Duodenal mucosa (tissue), 2 donors: ENCODE measurements at regions not wholly inside any gene's neighbourhood (a gene's known extent, or its start where the extent isn't known, plus 50 kb on each side); places are given as distances from the start of the nearest gene placed in this dataset.

ENCODE experiments used
- H3K27ac ChIP-seq: one replicate; pipeline ENCODE4 v1.7.0; 2013; ENCODE audit warnings: low read depth, low read length
- H3K27me3 ChIP-seq, 2 donors: one replicate each; pipeline ENCODE4 v1.7.0; 2013; ENCODE audit warnings: low read length in 2 of 2, control low read depth in 1 of 2; ENCODE audit not compliant: insufficient read depth in 2 of 2, control insufficient read depth in 1 of 2
- H3K36me3 ChIP-seq, 2 donors: one replicate each; pipeline ENCODE4 v1.7.0; 2013; ENCODE audit warnings: low read length in 2 of 2, control low read depth in 1 of 2; ENCODE audit not compliant: insufficient read depth in 2 of 2, control insufficient read depth in 1 of 2
- H3K4me1 ChIP-seq, 2 donors: one replicate each; pipeline ENCODE4 v1.7.0; 2013; ENCODE audit warnings: low read length in 2 of 2, control low read depth in 1 of 2; ENCODE audit not compliant: insufficient read depth in 2 of 2, control insufficient read depth in 1 of 2
- H3K4me3 ChIP-seq, 2 donors: one replicate each; pipeline ENCODE4 v1.7.0; 2013; ENCODE audit warnings: low read length in 2 of 2, low read depth in 1 of 2
- H3K9ac ChIP-seq, 2 donors: one replicate each; pipeline ENCODE4 v1.7.0; 2013; ENCODE audit warnings: low read length in 2 of 2, low read depth in 1 of 2
- H3K9me3 ChIP-seq, 2 donors: one replicate each; pipeline ENCODE4 v1.7.0; 2013; ENCODE audit warnings: low read length in 2 of 2, control low read depth in 1 of 2; ENCODE audit not compliant: control insufficient read depth in 1 of 2

DNA sequence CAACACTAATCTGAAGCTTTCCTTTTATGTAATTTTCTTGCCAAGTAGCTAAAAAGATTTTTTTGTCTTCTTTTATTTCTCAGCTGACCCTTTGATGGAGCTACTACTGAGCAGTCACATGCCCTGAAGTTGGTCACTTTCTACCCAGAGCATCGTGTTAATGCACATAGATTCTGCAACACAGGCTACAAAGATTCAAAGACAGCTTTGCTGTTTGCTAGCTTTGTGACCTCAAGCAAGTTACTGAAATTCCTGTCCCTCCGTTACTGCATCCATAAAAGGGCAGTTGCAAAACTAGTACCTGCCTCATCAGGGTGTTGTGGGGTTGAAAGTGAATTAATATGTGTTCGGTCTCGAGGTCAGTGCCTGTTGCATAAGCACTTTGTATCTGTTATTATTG, 179.9 kb downstream of the GAS1 start:
- Histone ChIP-seq H3K27me3 (no peaks in the 10 kb centered on the region), H3K27ac (no peak overlapping the region), H3K4me3 (no peak overlapping the region), H3K4me1 (peaks cover 0 to 6% of the 10 kb centered on the region in 2 donors), H3K9ac (no peak overlapping the region), H3K9me3 (no peaks in the 10 kb centered on the region), H3K36me3 (no peaks in the 10 kb centered on the region)

DNA sequence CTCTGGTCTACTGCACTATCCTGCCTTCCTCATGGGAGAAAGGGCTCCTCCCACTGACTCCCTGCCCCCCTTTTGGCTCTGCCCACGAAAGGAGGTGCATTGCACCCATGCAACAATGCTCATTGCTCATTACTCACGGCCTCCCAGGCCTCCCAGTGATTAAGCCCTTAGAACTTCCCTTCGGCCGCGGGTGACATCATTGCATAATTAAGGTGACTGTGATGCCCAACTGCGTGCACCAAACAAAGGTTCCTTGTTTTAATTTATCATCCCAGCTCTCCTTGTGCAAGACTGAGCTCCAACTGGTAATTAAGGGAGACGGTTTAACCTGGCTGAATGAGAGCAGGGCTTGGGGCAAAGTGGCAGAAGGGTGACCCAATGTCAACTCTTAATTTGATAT, 180.4 kb downstream of the GAS1 start:
- Histone ChIP-seq H3K36me3 (no peaks in the 10 kb centered on the region), H3K4me1 (peaks cover 0 to 6% of the 10 kb centered on the region in 2 donors), H3K27me3 (no peaks in the 10 kb centered on the region), H3K27ac (no peak overlapping the region), H3K9ac (no peak overlapping the region), H3K9me3 (no peaks in the 10 kb centered on the region), H3K4me3 (no peak overlapping the region)

DNA sequence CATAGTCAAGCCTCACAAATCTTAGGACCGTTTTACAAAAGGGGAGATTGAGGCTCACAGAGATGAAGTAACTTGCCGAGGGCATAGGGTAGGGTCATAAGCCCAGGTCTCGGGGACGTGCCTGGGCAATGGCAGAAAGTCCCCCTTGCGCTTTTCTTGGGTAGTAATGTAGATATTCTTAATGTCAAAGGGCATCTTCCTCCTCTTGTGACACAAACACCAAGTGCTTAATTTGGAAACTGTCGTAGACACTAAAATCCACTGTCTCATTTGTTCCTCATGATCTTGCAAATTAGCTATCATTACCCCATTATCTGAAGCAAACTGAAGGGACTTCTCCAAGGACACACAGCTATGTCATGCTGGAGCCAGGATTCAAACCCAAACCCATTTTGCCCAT, 180.8 kb downstream of the GAS1 start:
- Histone ChIP-seq H3K27me3 (no peaks in the 10 kb centered on the region), H3K9ac (no peak overlapping the region), H3K4me1 (peaks cover 0 to 6% of the 10 kb centered on the region in 2 donors), H3K9me3 (no peaks in the 10 kb centered on the region), H3K27ac (no peak overlapping the region), H3K36me3 (no peaks in the 10 kb centered on the region), H3K4me3 (no peak overlapping the region)

DNA sequence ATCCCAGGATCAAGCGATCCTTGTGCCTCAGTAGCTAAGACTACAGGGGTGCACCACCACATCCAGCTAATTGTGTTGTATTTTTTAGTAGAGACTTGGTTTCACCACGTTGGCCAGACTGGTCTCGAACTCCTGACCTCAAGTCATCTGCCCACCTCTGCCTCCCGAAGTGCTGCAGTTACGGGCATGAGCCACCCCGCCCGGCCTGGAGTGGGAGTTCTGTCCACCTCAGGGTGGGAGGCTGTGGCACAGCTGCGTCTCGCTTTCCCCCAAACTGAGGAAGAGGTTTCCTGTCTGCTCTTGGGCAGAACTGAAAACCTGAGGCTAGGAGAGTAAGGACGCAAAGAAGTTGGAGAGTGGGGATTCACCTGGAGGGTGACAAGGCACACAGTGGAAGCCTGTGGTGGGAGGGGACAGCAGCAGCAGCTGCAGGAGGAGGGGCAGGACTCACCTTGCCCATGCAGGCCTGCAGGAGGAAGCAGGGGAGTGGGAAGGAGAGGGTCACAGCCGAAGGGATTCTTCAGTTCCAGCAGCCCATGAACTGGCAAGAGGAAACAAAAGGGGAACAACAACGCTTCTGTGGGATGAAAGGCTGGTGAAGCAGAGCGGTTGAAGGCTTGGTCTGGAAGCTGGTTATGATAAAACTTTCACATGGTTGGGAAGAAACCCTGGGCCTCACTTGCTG, 181.4 kb downstream of the GAS1 start:
- H3K27me3 ChIP-seq, result no peaks in the 10 kb centered on the region
- H3K9me3 ChIP-seq, result no peaks in the 10 kb centered on the region
- H3K36me3 ChIP-seq, result no peaks in the 10 kb centered on the region
- H3K27ac ChIP-seq, result no peak overlapping the region
- no peak overlapping the region for H3K4me3 ChIP-seq
- peaks cover 0 to 6% of the 10 kb centered on the region in 2 donors for H3K4me1 ChIP-seq
- H3K9ac ChIP-seq, result no peak overlapping the region

DNA sequence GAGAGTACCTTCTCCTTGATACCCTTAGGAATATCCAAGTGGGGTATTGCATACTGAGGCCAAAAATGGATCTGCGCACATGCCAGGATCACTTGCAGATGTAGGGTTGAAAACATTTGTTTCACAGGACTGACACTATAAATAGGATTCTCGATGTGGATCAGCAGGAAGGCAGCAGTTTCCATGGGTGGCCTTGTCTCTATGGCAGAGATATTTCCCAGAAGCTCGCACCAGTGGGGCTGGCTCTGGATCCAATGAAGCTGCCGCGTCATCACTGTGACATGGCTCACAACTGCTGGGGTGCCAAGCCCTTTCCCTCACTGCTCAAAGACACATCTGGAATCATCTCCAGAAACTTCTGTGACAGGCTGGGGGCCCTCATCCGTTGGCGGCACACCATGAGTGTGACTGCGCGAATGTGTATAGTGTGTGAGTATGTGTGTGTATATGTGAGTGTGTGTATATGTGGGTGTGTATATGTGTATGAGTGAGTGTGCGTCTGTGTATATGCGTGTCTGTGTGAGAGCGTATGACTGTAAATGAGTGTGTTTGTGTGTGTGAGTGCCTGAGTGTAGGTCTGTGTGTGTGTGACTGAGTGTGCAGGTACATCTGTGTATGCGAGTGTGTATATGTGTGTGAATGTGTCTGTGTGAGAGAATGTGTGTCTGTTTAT, 182.5 kb downstream of the GAS1 start:
- Histone ChIP-seq H3K4me1 (peaks cover 0 to 6% of the 10 kb centered on the region in 2 donors), H3K4me3 (no peak overlapping the region), H3K36me3 (no peaks in the 10 kb centered on the region), H3K27me3 (no peaks in the 10 kb centered on the region), H3K9me3 (no peaks in the 10 kb centered on the region), H3K9ac (no peak overlapping the region), H3K27ac (no peak overlapping the region)

DNA sequence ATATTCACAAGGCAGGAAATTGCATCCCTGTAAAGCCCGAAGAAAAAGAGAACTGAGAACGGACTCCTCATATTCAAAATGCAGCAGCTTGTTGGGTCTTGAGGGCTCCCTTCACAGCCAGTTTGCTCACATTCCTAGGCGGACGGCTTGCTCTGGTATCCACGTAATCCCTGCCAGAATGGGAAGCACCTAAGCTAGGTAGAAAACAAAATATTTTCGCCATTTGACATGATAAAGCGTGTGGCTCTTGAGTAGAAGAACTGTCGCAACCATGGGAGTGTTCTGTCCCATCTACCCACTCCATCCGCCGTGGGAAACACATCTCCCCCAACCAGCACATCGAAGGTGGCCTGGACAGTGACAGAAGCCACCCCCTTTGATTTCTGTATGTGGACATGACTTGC, 183.1 kb downstream of the GAS1 start:
- Histone ChIP-seq H3K36me3 (no peaks in the 10 kb centered on the region), H3K9me3 (no peaks in the 10 kb centered on the region), H3K27ac (no peak overlapping the region), H3K4me3 (no peak overlapping the region), H3K4me1 (peaks cover 0 to 6% of the 10 kb centered on the region in 2 donors), H3K27me3 (no peaks in the 10 kb centered on the region), H3K9ac (no peak overlapping the region)

DNA sequence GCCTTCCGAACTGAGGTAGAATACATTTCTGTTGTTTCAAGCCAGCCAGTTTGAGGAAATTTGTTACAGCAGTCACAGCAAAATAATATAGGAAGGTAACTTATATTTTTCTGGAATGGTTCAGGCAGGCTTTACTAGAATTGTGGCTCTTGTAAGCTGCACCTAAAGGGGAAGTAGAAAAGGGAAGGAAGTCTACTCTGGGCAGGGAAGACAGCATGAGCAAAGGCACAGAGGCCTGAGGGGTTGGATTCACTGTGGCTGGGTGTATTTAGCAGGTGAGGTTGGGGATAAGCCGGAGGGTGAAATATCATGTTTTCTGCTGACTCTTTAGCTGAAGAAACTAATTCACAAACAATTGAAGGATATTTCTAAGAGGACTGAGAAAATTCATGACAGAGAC, 183.5 kb downstream of the GAS1 start:
- no peaks in the 10 kb centered on the region for H3K9me3 ChIP-seq
- no peaks in the 10 kb centered on the region for H3K27me3 ChIP-seq
- H3K27ac ChIP-seq, result no peak overlapping the region
- H3K36me3 ChIP-seq, result no peaks in the 10 kb centered on the region
- H3K4me3 ChIP-seq, result no peak overlapping the region
- H3K4me1 ChIP-seq, result peaks cover 0 to 6% of the 10 kb centered on the region in 2 donors
- H3K9ac ChIP-seq, result no peak overlapping the region

DNA sequence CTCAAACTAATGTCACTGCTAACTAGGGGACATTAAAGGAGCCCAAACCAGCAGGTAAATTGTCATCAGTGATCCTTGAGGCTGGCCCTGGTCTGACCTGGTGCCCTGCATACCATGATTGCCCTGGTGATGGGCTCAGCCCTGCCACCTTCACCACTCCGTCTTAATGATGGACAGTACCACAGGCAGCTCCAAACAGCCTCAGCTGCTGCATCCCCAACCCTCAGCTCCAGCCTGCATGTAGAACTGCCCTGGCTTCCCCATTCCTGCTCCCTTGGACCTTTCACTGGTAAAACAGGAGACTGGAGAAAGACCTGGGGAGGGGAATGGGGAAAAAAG, 190.0 kb downstream of the GAS1 start:
- Histone ChIP-seq H3K9me3 (no peaks in the 10 kb centered on the region), H3K27ac (no peak overlapping the region), H3K4me1 (peaks cover 5 to 13% of the 10 kb centered on the region in 2 donors), H3K4me3 (no peak overlapping the region), H3K27me3 (no peaks in the 10 kb centered on the region), H3K9ac (no peak overlapping the region), H3K36me3 (no peaks in the 10 kb centered on the region)

DNA sequence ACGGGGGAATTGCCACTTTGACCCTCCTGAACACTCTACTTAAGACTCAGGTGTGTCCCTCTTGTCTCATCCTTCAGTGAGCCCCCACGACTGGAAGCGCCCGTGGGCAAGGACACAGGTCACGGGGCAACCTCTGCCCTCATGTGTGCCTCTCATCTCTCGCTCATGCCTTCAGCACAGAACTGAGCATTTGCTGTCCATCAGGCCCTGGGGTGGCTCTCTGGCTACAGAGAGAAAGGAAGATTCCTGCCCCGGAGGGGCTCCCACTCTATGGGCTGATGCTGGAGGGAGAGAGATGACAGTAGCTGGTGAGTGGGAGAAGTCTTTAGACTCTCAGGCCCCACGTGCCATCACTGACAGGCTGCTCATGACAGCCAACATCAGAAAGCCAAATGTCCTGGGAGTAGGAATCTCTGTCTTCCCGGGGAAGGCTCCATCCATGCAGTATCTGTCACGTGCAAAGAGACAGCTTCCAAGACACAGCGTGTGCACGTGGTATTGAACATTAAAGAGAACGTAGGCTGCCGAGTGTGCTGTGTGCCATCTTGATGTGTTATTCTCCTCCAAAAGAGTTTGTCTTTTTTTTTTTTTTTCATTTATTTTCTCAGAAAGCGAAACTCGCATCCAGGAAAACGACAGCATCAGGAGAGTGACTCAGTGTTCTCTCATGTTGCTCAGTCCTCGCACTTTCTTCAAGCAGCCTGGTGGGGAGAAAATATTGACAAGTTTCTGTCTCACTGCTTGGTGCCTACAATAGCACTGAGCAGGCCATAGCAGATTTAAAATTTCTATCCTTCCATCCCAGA, 190.5 kb downstream of the GAS1 start:
- no peaks in the 10 kb centered on the region for H3K9me3 ChIP-seq
- no peak overlapping the region for H3K9ac ChIP-seq
- no peaks in the 10 kb centered on the region for H3K36me3 ChIP-seq
- H3K4me1 ChIP-seq, result peaks cover 5 to 15% of the 10 kb centered on the region in 2 donors
- H3K4me3 ChIP-seq, result no peak overlapping the region
- no peaks in the 10 kb centered on the region for H3K27me3 ChIP-seq
- no peak overlapping the region for H3K27ac ChIP-seq

DNA sequence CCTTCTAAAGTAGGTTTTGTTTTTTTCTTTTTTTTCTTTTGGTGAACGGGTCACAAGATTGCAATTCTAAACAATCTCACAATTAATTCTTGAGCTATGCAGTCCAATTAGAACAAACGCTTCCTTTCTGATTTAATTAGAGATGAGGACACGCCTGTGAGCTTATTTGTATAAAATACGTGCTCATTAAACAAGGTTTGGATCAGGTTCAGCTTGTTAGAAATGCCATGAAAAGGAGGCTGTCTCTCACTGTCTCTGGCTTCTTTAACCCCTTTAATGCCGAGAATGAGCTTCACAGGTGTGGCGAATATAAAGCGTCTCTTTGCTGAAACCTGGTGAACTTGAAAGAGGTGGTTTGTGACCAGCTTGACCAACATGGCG, 191.8 kb downstream of the GAS1 start:
- Histone ChIP-seq H3K4me3 (no peak overlapping the region), H3K4me1 (peaks cover 5 to 17% of the 10 kb centered on the region in 2 donors), H3K9ac (no peak overlapping the region), H3K27ac (no peak overlapping the region), H3K9me3 (no peaks in the 10 kb centered on the region), H3K36me3 (no peaks in the 10 kb centered on the region), H3K27me3 (no peaks in the 10 kb centered on the region)
